C4-2B (cell line): ENCODE measurements at regions not wholly inside any gene's neighbourhood (a gene's known extent, or its start where the extent isn't known, plus 50 kb on each side); places are given as distances from the start of the nearest gene placed in this dataset.

ENCODE experiments used
- ZFX ChIP-seq: fragments of 450-650 bp; IDR thresholded peaks from 2 replicates; pipeline ENCODE4 v1.6.1; 2017
- TF ChIP-seq, protein P1 (sequence below): fragments of 450-650 bp; conservative IDR thresholded peaks from 2 replicates; pipeline ENCODE4 v1.5.1; 2017; ENCODE audit warnings: mild to moderate bottlenecking

DNA sequence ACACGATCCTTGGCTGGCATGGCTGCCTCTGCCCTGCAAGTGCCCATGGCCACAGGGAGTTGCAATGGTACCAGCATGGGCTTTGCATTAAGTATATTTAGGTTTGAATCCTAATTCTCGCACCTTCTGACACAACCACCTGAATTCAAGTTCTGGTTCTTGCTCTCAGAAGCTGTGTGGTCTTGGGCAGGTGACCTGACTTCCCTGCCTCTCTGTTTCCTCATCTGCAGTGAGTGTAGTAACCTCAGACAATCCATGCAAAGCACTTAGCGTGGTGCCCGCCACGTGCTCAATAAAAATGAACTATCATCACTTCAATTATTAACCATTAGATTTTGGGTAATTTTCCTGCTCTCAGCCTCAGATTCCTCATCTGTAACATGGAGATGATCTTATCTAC lies 378.8 kb upstream of the ARID1B start:
- TF ChIP-seq, protein P1, sequence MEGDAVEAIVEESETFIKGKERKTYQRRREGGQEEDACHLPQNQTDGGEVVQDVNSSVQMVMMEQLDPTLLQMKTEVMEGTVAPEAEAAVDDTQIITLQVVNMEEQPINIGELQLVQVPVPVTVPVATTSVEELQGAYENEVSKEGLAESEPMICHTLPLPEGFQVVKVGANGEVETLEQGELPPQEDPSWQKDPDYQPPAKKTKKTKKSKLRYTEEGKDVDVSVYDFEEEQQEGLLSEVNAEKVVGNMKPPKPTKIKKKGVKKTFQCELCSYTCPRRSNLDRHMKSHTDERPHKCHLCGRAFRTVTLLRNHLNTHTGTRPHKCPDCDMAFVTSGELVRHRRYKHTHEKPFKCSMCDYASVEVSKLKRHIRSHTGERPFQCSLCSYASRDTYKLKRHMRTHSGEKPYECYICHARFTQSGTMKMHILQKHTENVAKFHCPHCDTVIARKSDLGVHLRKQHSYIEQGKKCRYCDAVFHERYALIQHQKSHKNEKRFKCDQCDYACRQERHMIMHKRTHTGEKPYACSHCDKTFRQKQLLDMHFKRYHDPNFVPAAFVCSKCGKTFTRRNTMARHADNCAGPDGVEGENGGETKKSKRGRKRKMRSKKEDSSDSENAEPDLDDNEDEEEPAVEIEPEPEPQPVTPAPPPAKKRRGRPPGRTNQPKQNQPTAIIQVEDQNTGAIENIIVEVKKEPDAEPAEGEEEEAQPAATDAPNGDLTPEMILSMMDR: no peak
- TF ChIP-seq ZFX: no peak
